CD4-positive, alpha-beta T cell treated with Interleukin-17A for 1 hour (primary cell): ENCODE measurements at regions not wholly inside any gene's neighbourhood (a gene's known extent, or its start where the extent isn't known, plus 50 kb on each side); places are given as distances from the start of the nearest gene placed in this dataset.
A peak's percentile ranks its signal among the peaks of the same experiment; 100 is the strongest.

Experiments
- DNase-seq: peaks from one replicate; pipeline ENCODE4 v3.0.0-alpha.2; 2020

DNA sequence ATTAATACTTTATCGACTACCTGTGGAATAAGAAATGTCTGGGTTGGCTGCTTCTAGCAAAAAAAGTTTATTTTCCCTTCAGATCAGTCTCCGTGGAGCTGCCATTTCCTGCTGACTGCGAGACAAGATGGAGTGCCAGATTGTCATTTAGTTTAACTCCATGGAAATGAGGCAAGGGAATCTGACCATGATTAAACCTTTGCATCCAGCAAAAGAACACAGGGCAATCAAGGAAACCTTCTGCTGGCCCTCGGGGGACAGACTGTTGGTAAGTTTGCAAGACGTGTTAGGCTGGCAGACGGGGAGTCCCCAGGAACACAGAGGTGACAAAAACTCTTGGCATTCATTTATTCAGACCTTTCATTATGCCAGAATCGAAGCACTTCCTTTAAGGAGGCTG is 52.2 kb upstream of the SPACA1 start:
- DNase-seq = no peak

DNA sequence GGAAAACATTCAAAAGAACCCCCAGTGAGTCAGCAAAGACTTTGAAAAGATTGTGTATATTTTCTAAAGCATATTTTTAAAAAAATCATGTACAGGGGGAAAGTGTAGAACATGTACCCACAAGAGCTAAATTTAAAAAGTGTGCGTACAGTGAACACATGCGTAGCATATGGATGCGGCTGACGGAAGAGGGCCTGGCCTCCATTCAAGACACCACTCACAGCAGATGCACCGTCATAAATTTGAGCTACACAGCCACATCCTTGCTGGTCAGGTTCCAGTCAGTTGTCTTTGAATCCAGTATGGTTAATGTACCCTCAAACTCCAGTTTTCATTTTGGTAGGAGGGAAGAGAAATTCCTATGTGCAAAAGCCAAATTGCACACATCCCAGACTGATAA is 54.3 kb upstream of the SPACA1 start:
- DNase-seq = no peak

DNA sequence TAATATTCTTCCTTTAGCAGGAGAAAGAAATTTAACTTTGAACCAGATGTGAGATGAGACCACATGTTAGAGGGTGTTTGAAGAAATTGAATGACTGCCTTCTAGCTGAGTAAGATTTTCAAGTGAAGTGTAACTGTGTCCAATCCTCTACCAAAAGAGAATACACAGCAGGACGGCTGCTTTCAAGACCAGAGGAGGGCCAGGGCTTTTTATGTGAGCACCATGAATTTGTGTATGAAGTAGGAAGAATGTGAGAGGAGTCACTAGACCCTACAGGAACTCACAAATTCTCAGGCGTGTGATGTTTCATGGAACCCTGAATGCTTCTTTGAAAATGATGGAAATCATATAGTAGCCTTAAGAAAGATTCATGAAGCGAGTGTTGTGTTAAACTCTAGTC is 56.8 kb upstream of the SPACA1 start:
- DNase-seq = no peak

DNA sequence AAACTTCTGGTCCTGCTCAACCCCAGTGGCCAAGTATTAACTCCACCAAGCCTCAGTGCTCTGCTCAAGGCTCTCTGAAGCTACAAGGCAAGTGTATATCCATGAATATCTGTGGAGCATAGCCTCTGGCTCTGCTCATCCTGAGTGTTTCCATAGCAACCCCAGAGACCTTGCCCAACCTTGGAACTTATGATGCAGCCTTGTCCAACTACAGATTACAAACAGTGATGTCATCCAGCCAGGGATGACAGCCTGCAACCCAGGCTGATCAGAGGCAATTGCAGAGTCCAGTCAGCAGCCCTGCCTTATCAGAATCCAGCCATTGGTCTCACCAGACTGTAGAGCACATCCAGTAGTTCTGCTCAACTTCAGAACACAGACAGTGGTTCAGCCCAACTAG is 65.5 kb upstream of the SPACA1 start:
- no peak for DNase-seq

DNA sequence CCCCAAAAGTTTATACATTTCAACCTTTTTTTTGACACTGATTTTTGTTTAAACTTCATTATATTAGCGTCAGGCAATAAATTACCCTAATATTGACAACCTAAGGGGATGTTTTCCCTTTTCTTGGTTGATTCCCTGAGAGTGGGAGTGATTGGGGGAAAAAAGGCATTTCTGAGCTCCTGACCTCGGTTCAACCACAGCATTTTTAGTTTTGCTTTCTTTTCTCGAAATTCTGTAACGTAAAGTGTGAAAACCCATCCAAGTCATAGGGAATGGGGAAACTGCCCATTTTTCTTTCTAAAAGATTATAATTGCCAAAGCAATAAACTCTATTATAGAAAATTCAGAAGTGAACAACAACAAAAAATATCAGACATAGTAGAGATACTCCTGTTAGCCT is 67.9 kb upstream of the SPACA1 start:
- no peak for DNase-seq

DNA sequence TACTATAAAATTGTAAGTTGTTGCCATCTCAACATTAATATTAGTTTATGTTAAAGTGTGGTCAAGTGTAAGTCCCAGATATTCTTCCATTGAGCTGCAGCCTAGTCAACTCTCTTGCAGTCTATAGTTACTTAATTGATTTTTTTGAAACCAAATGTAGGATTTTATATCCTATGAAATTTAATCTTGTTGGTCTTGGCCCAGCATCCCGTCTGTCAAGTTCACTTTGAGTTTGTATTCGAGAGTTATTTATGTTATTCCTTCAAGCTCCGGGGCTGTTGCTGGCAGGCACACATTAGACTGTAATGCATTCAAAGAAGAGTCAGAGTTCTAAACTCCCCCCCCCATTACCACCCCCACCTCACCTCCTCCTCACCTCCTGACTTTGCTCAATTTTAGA is 71.0 kb upstream of the SPACA1 start:
- no peak for DNase-seq

DNA sequence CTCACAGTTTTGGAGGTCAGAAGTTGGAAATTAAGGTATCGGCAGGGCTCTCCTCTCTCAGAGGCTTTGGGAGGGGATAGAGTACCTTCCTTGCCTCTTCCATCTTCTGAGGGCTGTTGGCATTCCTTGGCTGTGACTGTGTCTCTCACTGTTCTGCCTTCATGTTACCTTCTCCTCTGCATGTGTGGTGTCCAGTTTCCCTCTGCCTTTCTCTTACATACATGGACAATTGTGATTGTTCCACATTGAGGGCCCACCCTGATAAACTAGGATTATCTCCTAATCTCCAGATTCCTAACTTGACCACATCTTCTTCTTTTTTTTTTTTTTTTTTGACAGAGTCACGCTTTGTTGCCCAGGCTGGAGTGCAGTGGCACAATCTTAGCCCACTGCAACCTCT is 72.1 kb upstream of the SPACA1 start:
- no peak for DNase-seq

DNA sequence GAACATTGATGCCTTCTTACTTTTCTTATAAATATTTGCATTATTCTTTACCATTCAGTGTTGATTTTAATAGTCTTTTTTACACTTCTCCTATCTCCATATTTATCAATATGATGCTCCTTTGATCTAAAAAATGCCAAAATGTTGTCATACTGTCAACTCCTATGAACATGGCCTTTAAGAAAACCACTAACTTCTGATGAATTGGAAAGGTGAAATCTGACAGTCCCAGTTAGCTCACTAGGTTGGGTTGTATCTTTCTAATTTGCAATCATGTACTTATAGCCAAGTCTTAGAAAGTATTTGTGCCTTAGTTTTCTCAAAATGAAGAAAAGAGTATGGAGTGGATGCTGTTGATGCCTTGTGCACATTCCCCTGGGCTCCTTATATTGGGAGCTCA is 75.4 kb upstream of the SPACA1 start:
- DNase-seq = no peak

DNA sequence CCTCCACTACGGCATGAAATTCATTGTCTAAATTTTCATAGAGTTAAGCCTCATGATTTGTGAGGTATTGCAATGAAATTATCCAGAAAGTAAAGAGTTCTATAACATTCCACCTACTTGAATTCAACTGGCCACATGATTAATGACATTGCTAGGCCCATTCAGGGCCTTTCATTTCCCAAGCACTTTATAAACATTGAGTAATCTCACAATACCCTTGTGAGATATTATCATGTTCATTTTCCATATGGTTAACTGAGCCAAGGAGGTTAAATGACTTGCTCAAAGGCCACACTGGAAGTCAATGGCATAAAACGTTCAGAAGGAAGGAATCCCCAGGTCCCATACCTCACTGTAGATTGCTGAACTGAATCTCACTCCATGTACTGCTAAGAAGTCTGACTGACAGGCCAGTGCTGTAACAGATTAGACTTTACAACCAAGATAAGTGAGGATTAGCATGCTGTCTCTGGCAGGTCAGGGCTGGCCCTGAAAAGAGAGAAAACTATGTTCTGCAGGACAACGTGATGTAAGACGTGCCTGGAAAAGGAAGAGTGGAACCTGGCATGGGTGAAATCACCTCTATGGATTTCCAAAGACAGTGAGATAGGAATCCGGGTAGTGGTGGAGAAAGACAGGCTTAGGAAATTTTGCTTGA is 75.9 kb upstream of the SPACA1 start:
- no peak for DNase-seq

DNA sequence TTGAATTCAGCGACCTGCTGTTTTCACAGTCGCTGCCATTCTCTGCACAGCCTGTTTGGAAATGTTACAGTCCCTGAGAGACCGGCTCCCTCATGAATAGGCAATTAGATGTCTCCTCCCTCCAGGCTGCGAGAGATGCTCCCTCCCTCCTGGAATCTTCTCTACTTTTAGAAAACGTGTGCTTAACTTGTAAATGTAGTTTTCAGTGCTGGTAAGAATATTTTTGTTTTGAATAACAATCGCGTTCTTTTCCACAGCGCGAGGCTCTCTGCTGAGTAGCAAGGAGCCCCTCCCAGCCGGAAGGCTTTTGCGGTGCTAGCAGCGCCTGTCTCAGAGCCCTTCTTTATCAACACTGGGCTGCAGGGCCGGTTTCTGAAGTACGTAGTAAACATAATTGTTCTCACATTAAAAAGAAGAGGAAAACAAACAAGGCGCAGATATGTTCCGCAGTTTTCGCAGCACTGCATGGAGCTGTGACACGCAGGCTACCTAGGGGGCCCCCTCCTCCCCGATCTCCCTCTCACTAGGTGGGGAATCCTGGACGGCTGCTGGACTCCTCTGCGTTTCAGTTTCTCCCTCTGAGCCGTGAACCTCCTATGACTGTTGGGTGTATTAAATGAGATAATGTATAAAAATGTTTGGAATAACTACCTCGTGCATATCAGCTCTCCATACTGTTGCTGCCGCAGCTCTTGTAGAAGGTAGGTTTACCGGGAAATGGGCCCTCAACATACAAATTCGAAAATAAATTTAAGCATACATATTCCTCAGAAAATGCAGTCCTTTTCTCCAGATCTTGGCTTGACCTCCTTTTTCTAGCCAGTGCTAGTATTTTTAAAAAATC is 79.0 kb upstream of the SPACA1 start:
- DNase-seq = peak; percentile 5

DNA sequence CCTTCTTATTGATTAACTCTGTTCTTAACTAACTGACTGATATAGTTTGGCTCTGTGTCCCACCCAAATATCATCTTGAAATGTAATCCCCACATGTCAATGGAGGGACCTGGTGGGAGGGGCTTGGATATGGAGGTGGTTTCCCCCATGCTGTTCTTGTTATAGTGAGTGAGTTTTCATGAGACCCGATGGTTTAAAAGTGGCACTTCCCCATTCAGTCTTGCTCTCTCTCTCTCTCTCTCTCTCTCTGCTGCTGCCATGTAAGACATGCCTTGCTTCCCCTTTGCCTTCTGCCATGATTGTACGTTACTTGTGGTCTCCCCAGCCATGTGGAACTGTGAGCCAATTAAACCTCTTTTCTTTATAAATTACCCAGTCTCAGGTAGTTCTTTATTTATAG is 81.8 kb upstream of the SPACA1 start:
- DNase-seq = no peak

DNA sequence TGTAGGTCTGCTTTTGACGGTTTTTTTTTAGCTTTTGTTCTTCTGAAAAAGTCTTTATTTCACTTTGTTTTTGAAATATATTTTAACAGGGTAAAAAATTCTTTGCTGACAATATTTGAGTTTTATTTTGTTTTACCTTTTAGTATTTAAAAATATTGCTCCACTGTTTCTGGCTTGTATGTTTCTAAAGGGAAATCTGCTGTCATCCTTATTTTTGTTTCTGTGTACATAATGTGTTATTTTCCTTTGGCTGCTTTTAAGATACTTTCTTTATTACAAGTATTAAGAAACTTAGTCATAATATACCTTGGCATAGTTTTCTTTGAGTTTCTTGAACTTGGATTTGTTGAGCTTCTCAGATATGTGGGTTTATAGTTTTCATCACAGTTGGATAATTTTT is 88.6 kb upstream of the SPACA1 start:
- DNase-seq = no peak

DNA sequence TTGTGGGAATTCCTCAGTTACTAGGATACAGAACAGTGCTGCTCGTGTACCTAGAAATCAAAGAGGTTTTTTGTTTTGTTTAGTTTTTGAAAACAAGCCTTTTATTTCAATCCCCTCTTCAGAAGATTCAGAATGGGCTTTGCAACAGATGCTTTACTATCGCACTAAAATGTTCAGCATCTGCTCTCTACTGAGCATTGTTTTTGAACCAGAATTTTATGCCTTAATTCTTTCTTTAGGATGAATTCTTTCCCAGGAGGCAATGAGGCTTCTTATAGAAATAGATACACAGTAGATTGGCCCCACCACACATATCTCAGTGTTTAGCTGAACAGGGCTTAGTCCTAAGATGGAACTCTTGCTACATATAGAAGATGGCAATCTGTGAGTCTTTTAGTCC is 95.9 kb upstream of the SPACA1 start:
- no peak for DNase-seq

DNA sequence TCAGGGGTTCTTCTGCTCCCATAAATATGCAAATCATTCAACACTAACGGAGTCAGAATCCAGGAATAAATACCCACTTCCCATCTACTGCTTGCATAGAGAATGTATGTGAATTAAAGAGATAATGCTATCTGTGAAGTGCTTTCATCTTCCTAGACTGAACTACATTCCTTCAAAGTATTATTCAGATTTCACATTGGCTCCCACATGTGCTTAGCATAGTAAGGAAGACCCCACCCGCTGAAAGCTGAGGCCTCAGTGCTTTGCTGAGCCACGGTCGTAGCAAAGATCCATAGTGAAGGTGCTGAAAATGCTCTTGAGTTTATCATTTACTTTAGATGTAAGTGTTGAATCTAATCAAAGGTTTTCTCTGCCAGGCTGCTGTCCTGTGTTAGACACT is 97.0 kb upstream of the SPACA1 start:
- no peak for DNase-seq

DNA sequence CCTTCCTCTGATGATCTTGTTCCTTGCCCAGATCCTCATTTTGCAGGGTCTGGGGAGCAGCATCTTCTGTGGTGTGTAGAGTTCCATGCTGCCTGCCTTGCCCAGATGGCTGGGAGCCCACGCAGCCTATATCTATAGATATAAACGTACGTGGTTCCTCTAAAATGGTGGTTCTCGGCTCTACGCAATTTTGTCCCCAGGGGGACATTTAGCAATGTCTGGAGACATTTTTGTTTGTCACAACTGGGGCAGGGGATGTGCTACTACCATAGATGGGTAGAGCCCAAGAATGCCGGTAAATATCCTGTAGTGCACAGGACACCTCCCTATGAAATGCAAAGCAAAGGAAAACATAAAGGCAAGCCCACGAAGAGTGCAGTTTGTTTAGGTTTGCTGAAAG is 98.4 kb upstream of the SPACA1 start:
- DNase-seq = no peak

DNA sequence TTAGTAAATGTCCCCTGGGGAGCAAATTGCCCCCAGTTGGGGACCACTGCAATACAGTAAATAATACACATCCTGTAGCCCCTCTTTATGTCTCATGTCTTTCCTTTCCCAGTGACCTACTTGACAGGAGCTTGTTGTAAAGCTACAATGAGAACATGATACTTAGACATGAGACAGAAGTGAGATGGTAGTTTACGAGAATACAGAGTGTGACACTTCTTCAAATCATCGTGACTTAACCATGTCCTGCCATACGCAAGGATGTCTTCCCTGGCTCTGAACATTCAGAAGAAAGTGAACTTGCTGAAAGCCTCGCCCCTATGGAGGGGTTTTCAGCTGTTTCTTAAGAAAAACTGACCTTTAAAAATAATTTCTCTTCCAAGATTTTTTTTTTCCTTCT is 101.0 kb upstream of the SPACA1 start:
- DNase-seq = no peak

DNA sequence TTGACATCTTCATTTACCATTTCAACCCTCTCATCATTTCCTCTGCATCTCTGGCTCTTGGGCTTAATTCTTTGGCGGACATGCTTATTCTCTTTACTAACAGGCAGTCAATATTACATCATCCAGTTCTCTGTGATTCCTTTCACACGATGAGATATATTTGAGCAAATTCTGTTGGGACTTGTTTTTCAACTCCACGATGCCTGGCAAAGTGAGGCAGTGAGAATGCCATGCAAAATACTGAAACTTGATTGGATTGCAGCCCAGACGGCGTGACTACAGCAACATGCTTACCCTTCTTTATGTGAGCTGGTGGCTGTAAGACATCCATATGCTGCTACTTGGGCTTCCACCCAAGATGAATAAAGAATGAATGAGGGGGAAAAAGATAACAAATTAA is 101.7 kb upstream of the SPACA1 start:
- no peak for DNase-seq

DNA sequence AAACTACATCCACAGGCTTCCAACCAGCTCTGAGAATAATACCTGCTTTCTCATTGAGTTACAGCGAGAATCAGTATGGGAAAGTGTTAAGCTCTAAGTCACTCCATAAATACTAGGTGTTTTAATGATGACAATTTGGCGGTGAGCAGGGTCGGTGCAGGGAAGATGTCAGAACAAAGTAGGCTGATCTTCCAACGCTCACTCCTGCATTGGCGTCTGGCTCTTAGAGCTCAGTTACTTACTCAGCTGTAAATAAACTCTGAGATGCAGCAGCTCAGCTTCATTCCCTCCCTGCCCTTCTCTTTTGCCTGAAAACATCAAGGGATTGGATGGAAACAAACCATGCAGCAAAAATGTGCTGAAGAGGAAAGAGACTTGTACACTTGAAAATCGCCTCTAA is 102.5 kb upstream of the SPACA1 start:
- DNase-seq = no peak

DNA sequence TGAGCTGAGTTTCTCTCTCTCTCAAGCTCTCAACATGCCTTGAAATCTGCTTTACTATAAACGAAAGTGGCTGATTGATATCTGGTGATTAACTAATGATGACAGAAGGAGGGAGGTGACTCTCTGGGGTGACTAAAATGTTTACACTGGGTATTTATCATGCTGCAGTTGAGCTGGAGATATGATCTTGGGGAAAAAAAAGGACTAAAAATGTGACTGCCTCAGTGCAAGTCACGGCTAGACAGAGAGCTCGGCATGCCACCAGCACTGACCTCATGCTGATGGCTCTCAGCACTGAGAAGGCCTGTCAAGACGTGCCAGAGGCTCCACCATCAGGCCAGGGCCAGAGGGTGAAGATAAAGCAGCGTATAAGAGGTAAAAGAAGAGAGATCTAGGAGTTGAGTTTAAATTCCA is 103.1 kb upstream of the SPACA1 start:
- DNase-seq = no peak

DNA sequence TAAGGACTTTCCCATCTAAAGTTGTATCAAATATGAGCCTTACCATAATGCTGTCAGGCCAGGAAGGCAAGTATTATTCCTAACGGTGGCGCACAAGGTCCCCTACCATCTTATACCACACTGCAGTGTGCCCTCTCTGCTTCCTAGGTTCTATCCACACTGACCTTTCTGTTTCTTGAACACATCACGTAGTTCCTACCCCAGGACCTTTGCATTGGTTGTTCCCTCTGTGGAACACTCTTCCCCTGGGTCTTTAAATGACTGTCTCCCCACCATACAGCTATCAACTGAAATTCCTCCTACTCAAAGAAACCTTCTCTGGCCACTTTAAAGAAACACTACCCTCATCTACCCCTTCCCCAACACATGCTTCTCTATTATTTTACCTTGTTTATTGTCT is 104.5 kb upstream of the SPACA1 start:
- no peak for DNase-seq

DNA sequence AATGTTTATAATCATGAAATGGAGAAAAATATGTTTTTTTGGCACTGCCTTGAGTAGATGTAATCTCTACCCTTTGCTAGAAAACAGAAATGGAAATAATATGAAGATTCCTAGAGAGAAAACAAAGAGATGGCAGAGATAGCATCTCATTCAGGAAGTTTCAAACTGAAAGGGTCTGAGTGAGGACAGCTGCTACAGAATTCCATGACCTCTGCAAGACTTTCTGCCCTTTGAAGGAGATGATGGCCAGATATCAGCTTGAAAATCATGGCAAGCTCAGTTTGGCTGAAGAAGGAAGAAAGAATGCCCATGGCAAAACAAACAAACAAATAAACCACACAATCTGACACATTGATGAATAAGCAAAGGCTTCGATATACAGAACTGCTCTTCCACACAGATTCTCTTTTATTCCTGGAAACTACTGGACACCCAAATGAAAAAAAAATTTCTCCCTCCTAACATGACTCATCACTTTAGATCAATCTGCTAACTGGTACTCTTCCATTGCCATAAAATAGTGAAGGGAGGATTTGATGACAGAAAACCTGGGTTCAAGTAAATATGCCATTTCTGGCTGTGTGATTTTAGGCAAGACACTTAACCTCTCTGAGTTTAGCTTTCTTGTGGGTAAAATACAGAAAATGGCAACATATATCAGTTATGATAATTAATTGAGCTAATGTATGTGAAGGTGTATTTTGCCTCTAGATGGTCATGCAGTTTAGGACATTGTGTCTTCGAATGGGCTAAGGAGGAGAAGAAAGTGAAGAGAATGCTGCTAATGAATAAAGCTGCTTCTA is 105.9 kb upstream of the SPACA1 start:
- DNase-seq = no peak

DNA sequence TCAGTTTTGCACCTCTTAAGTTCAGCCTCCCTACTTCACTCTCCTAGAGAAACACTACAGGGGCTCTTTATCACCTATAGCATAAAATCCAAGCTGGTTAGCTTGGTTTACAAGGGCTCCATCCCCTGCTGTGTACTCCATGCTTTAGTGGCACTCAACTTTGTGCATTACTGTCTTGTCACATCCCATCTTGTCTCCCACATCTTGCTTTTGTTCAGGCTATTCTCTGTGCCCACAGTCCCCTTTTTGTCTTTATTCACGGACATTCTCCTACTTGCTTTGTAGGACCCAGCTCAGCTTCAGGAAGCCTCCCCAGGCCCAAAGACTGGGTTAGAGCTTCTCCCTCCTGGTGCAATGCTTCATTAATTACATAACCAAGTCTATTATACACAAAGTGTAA is 107.9 kb upstream of the SPACA1 start:
- DNase-seq = no peak

DNA sequence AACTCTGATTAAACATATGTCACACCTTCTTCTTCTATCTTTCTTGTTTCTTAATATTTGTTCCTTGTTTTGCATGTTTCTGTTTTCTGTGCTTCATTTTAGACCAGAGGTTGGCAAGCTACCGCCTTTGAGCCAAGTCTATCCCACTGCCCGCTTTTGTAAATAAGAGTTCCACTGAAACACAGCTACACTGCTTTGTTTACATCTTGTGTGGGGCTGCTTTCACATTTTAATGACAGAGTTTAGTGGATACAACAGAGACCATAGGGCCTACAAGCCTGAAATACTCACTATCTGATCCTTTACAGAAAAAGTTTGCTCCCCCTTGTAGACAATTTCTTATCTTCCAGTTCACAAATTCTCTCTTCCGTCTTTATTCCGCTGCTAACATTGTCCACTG is 109.4 kb upstream of the SPACA1 start:
- DNase-seq = no peak

DNA sequence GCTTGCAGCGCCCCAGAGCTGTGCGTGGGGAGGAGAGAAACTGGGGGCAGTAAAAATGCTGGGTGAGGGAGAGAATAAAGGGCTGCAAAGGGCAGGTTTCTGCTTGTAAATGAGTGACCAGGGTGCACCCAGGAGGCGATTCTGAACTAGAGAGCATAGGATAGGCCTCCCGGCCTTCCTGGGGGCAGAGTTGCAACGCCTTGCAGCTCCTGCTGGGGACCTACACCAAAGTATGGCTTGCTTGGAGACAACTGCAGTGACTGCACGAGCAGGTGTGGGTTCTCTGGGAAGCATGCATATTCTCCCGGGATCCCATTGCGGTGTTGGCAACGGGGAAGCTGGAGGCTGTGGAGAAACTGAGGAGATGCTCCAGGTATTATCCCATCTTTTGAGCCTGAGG is 111.6 kb upstream of the SPACA1 start:
- DNase-seq = no peak
